ENCODE measurements at regions not wholly inside any gene's neighbourhood (a gene's known extent, or its start where the extent isn't known, plus 50 kb on each side); places are given as distances from the start of the nearest gene placed in this dataset.

GRCh38 chr4:33437406-33437805 is 2717.2 kb downstream of the PCDH7 start:
- Histone ChIP-seq H2AFZ (ENCODE audit: low read length) (no peak overlapping the region), H3K9me3 (ENCODE audit: insufficient read depth, low read depth, low read length) (no peaks in the 10 kb centered on the region), H3K4me1 (ENCODE audit: insufficient read depth, low read length, poor library complexity, severe bottlenecking) (no peaks in the 10 kb centered on the region), H3K36me3 (ENCODE audit: insufficient read depth, low read length) (no peaks in the 10 kb centered on the region), H3K4me2 (ENCODE audit: low read depth, low read length, poor library complexity, severe bottlenecking) (no peak overlapping the region), H3K79me2 (ENCODE audit: insufficient read depth, low read length) (no peaks in the 10 kb centered on the region), H3K27me3 (ENCODE audit: insufficient read depth, low read length, poor library complexity, severe bottlenecking) (no peaks in the 10 kb centered on the region), H3K4me3 (ENCODE audit: low read length, poor library complexity, severe bottlenecking) (no peak overlapping the region), H3K9ac (ENCODE audit: low read depth, low read length, poor library complexity, severe bottlenecking) (no peak overlapping the region), H3F3A (ENCODE audit: low read depth) (no peaks in the 10 kb centered on the region), H3K9me2 (replicated peaks; ENCODE audit: low read depth, low read length) (no peaks in the 10 kb centered on the region), H4K20me1 (ENCODE audit: insufficient read depth, low read length, poor library complexity, severe bottlenecking) (no peaks in the 10 kb centered on the region)
- TF ChIP-seq, protein P1, sequence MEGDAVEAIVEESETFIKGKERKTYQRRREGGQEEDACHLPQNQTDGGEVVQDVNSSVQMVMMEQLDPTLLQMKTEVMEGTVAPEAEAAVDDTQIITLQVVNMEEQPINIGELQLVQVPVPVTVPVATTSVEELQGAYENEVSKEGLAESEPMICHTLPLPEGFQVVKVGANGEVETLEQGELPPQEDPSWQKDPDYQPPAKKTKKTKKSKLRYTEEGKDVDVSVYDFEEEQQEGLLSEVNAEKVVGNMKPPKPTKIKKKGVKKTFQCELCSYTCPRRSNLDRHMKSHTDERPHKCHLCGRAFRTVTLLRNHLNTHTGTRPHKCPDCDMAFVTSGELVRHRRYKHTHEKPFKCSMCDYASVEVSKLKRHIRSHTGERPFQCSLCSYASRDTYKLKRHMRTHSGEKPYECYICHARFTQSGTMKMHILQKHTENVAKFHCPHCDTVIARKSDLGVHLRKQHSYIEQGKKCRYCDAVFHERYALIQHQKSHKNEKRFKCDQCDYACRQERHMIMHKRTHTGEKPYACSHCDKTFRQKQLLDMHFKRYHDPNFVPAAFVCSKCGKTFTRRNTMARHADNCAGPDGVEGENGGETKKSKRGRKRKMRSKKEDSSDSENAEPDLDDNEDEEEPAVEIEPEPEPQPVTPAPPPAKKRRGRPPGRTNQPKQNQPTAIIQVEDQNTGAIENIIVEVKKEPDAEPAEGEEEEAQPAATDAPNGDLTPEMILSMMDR (conservative IDR thresholded peaks at IDR 0.05; ENCODE audit: low read length) = no peak
- TF ChIP-seq EZH2phosphoT487 (IDR thresholded peaks at IDR 0.05; ENCODE audit: borderline replicate concordance) = no peak

DNA sequence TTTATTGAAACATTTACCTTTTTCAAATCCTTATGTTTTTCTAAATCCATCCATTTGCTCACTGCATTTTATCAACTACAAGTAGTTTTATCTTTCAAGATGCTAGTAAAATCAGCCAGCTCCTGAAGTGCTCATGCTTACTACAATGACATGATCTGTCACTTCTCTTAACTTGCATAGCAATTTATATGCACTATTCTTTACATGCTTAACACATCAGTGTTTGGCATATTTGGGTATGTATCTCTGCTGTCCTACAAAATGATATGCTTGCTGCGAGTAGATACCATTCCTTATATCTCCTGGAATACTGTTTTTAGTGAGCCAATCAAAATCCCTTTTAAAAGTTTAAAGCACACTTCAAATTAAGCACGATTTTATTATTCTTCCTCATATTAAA is 2726.8 kb downstream of the PCDH7 start:
- Histone ChIP-seq H3K9me3 (ENCODE audit: insufficient read depth, low read depth, low read length) (no peaks in the 10 kb centered on the region), H3K36me3 (ENCODE audit: insufficient read depth, low read length) (no peaks in the 10 kb centered on the region), H3K4me1 (ENCODE audit: insufficient read depth, low read length, poor library complexity, severe bottlenecking) (no peaks in the 10 kb centered on the region), H3K9ac (ENCODE audit: low read depth, low read length, poor library complexity, severe bottlenecking) (no peak overlapping the region), H3K4me3 (ENCODE audit: low read length, poor library complexity, severe bottlenecking) (no peak overlapping the region), H3F3A (ENCODE audit: low read depth) (no peaks in the 10 kb centered on the region), H3K27me3 (ENCODE audit: insufficient read depth, low read length, poor library complexity, severe bottlenecking) (no peaks in the 10 kb centered on the region), H2AFZ (ENCODE audit: low read length) (no peak overlapping the region), H3K9me2 (replicated peaks; ENCODE audit: low read depth, low read length) (no peaks in the 10 kb centered on the region), H4K20me1 (ENCODE audit: insufficient read depth, low read length, poor library complexity, severe bottlenecking) (no peaks in the 10 kb centered on the region), H3K4me2 (ENCODE audit: low read depth, low read length, poor library complexity, severe bottlenecking) (no peak overlapping the region), H3K79me2 (ENCODE audit: insufficient read depth, low read length) (no peaks in the 10 kb centered on the region)
- TF ChIP-seq, protein P1 (conservative IDR thresholded peaks at IDR 0.05; ENCODE audit: low read length) = no peak
- TF ChIP-seq EZH2phosphoT487 (IDR thresholded peaks at IDR 0.05; ENCODE audit: borderline replicate concordance) = no peak

DNA sequence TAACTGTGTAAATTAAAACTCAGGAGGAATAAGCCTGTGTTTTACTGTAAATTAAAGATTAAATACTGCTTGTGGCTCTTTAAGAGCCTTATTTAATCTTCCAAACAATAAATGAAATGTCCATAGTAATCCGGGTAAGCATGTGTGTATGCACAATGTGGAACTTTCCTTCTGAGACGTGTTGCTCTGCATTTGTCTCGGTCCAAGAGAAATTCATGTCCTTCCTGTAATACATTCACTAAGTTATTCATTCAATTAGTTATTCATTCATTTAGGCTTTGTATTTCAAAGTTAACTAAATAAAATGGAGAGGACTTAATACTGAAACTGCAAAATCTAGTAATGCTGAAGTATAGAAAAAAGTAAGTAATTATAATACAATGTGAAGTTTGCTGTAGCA is 2728.8 kb downstream of the PCDH7 start:
- no peaks in the 10 kb centered on the region for H3K27me3 ChIP-seq (ENCODE audit: insufficient read depth, low read length, poor library complexity, severe bottlenecking)
- H3K9me3 ChIP-seq (ENCODE audit: insufficient read depth, low read depth, low read length) = no peaks in the 10 kb centered on the region
- H3K79me2 ChIP-seq (ENCODE audit: insufficient read depth, low read length) = no peaks in the 10 kb centered on the region
- TF ChIP-seq, protein P1 (conservative IDR thresholded peaks at IDR 0.05; ENCODE audit: low read length) = no peak
- no peak for TF ChIP-seq EZH2phosphoT487 (IDR thresholded peaks at IDR 0.05; ENCODE audit: borderline replicate concordance)
- no peak overlapping the region for H3K4me3 ChIP-seq (ENCODE audit: low read length, poor library complexity, severe bottlenecking)
- H2AFZ ChIP-seq (ENCODE audit: low read length) = no peak overlapping the region
- H3K4me2 ChIP-seq (ENCODE audit: low read depth, low read length, poor library complexity, severe bottlenecking) = no peak overlapping the region
- H3K4me1 ChIP-seq (ENCODE audit: insufficient read depth, low read length, poor library complexity, severe bottlenecking) = no peaks in the 10 kb centered on the region
- no peaks in the 10 kb centered on the region for H4K20me1 ChIP-seq (ENCODE audit: insufficient read depth, low read length, poor library complexity, severe bottlenecking)
- H3F3A ChIP-seq (ENCODE audit: low read depth) = no peaks in the 10 kb centered on the region
- no peaks in the 10 kb centered on the region for H3K36me3 ChIP-seq (ENCODE audit: insufficient read depth, low read length)
- H3K9ac ChIP-seq (ENCODE audit: low read depth, low read length, poor library complexity, severe bottlenecking) = no peak overlapping the region
- no peaks in the 10 kb centered on the region for H3K9me2 ChIP-seq (replicated peaks; ENCODE audit: low read depth, low read length)

Data from Loucy (cell line).